Activated CD4-positive, alpha-beta T cell treated with anti-CD3 and anti-CD28 coated beads, Interleukin-2, Interleukin-6, amounts not matched to agents 100 ng/mL and 50 ng/mL, durations not matched to agents 16 hours and 8 hours (primary cell): ENCODE measurements at regions not wholly inside any gene's neighbourhood (a gene's known extent, or its start where the extent isn't known, plus 50 kb on each side); places are given as distances from the start of the nearest gene placed in this dataset.

Source experiments
- DNase-seq: peaks from one replicate; pipeline ENCODE4 v3.0.0-alpha.2; 2020

- no peak for DNase-seq
Observed at GRCh38 chr13:87614276-87614675, 56.9 kb upstream of the SLITRK5 start.
